ENCODE measurements at regions not wholly inside any gene's neighbourhood (a gene's known extent, or its start where the extent isn't known, plus 50 kb on each side); places are given as distances from the start of the nearest gene placed in this dataset.

DNA sequence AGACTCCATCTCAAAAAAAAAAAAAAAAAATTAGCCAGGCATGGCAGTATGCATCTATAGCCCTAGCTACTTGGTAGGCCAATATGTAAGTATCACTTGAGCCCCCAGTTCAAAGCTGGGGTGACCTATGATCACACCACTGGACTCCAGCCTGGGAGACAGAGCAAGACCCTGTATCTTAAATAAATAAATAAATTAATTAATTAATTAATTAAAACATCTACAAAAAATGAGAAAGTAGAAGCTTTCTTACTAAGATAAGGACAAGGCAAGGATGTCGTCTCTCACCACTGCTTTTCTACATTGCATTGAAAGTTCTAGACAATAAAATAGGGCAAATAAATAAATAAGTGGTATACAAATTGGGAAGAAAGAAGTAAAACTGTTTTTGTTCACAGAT lies 134.3 kb upstream of the CARMIL1 start:
- TF ChIP-seq, protein P1, sequence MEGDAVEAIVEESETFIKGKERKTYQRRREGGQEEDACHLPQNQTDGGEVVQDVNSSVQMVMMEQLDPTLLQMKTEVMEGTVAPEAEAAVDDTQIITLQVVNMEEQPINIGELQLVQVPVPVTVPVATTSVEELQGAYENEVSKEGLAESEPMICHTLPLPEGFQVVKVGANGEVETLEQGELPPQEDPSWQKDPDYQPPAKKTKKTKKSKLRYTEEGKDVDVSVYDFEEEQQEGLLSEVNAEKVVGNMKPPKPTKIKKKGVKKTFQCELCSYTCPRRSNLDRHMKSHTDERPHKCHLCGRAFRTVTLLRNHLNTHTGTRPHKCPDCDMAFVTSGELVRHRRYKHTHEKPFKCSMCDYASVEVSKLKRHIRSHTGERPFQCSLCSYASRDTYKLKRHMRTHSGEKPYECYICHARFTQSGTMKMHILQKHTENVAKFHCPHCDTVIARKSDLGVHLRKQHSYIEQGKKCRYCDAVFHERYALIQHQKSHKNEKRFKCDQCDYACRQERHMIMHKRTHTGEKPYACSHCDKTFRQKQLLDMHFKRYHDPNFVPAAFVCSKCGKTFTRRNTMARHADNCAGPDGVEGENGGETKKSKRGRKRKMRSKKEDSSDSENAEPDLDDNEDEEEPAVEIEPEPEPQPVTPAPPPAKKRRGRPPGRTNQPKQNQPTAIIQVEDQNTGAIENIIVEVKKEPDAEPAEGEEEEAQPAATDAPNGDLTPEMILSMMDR (conservative IDR thresholded peaks at IDR 0.05 in 1 of 2, IDR thresholded peaks at IDR 0.05 in 1 of 2; ENCODE audit: extremely low read depth in 1 of 2, insufficient read depth in 1 of 2, low read depth in 1 of 2, low read length in 2 of 2), result no peak
- no peak for TF ChIP-seq EZH2 (IDR thresholded peaks at IDR 0.05; ENCODE audit: borderline replicate concordance, low read length)
